Activated T-helper 2 cell treated with anti-CD3 and anti-CD28 coated beads, Interferon-gamma antibody, Interleukin-2, Interleukin-4, amounts not matched to agents 10 μg/mL and 5 μg/mL and 100 μg/mL, durations not matched to agents 14 hours and 24 hours and 36 hours (primary cell): ENCODE measurements at regions not wholly inside any gene's neighbourhood (a gene's known extent, or its start where the extent isn't known, plus 50 kb on each side); places are given as distances from the start of the nearest gene placed in this dataset.

Experiments used
- DNase-seq: peaks from one replicate; pipeline ENCODE4 v3.0.0; 2021; ENCODE audit warnings: low spot score
- H3K27ac Mint-ChIP-seq: one replicate; pipeline ENCODE4 v1.8.0; 2021; ENCODE audit warnings: mixed read lengths
- H3K27me3 Mint-ChIP-seq: one replicate; pipeline ENCODE4 v1.8.0; 2021; ENCODE audit warnings: low read depth, mixed read lengths
- H3K36me3 Mint-ChIP-seq: one replicate; pipeline ENCODE4 v1.8.0; 2021; ENCODE audit warnings: low read depth, mixed read lengths
- H3K4me1 Mint-ChIP-seq: one replicate; pipeline ENCODE4 v1.8.0; 2021; ENCODE audit warnings: low read depth, mixed read lengths
- H3K4me3 Mint-ChIP-seq: one replicate; pipeline ENCODE4 v1.8.0; 2021; ENCODE audit warnings: low read depth, mild to moderate bottlenecking, moderate library complexity, mixed read lengths
- H3K9me3 Mint-ChIP-seq: one replicate; pipeline ENCODE4 v1.8.0; 2021; ENCODE audit warnings: mixed read lengths
- intact Hi-C: fragments of 100-400 bp; cut with micrococcal nuclease; formaldehyde crosslinking; loops from one replicate; pipeline ENCODE4 v1.15.1; 2023

- intact Hi-C loops: no loop called here
Measured at GRCh38 chr3:74328435-74328834, 286.0 kb downstream of the CNTN3 start.

GRCh38 chr3:74315291-74315690 lies 299.2 kb downstream of the CNTN3 start:
- no peaks in the 10 kb centered on the region for H3K36me3 Mint-ChIP-seq
- no peak overlapping the region for H3K4me3 Mint-ChIP-seq
- H3K4me1 Mint-ChIP-seq: no peaks in the 10 kb centered on the region
- intact Hi-C loops: no loop called here
- DNase-seq: no peak
- H3K9me3 Mint-ChIP-seq: peaks cover 49% of the 10 kb centered on the region
- no peak overlapping the region for H3K27ac Mint-ChIP-seq
- no peaks in the 10 kb centered on the region for H3K27me3 Mint-ChIP-seq

More at GRCh38 chr3:74328435-74328834, 286.0 kb downstream of the CNTN3 start:
- DNase-seq: no peak
- Mint-ChIP-seq H3K4me1 (no peaks in the 10 kb centered on the region), H3K4me3 (no peak overlapping the region), H3K36me3 (no peaks in the 10 kb centered on the region), H3K27me3 (no peaks in the 10 kb centered on the region), H3K9me3 (peaks cover 5% of the 10 kb centered on the region), H3K27ac (no peak overlapping the region)

- Mint-ChIP-seq H3K36me3 (no peaks in the 10 kb centered on the region), H3K4me3 (no peak overlapping the region), H3K27me3 (no peaks in the 10 kb centered on the region), H3K27ac (no peak overlapping the region), H3K4me1 (no peaks in the 10 kb centered on the region), H3K9me3 (peaks cover 55% of the 10 kb centered on the region)
- intact Hi-C loops: no loop called here
- no peak for DNase-seq
Measured at GRCh38 chr3:74314696-74315095, 299.8 kb downstream of the CNTN3 start.

- no peaks in the 10 kb centered on the region for H3K27me3 Mint-ChIP-seq
- H3K4me1 Mint-ChIP-seq: no peaks in the 10 kb centered on the region
- intact Hi-C loops: no loop called here
- no peaks in the 10 kb centered on the region for H3K36me3 Mint-ChIP-seq
- H3K27ac Mint-ChIP-seq: no peak overlapping the region
- DNase-seq: no peak
- peaks cover 37% of the 10 kb centered on the region for H3K9me3 Mint-ChIP-seq
- H3K4me3 Mint-ChIP-seq: no peak overlapping the region
Measured at GRCh38 chr3:74309716-74310115, 304.7 kb downstream of the CNTN3 start.

DNA sequence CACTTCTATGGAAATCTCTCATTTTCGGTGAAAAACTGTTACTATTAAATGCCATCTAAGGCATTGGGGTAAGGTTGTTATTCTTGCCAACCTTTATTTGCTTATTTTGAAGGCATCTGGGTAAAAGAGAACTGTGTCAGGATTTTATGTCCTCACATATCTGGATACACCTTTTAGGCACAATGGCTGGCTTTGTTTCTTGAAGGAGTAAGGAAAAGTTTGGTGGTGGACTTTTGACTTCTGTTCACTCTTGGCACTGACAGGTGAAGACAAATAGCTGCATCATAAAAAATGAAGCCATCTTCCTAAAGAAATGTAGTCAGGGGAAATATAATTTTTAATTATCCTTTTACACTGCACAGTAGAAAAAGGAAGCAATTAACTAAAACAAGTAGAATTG lies 310.0 kb downstream of the CNTN3 start:
- Mint-ChIP-seq H3K4me1 (no peaks in the 10 kb centered on the region), H3K36me3 (no peaks in the 10 kb centered on the region), H3K4me3 (no peak overlapping the region), H3K27ac (no peak overlapping the region), H3K27me3 (no peaks in the 10 kb centered on the region), H3K9me3 (peaks cover 4% of the 10 kb centered on the region)
- intact Hi-C loops: no loop called here
- DNase-seq: no peak

- H3K4me3 Mint-ChIP-seq: no peak overlapping the region
- peaks cover 4% of the 10 kb centered on the region for H3K9me3 Mint-ChIP-seq
- no peak for DNase-seq
- H3K4me1 Mint-ChIP-seq: no peaks in the 10 kb centered on the region
- intact Hi-C loops: no loop called here
- H3K36me3 Mint-ChIP-seq: no peaks in the 10 kb centered on the region
- H3K27me3 Mint-ChIP-seq: no peaks in the 10 kb centered on the region
- H3K27ac Mint-ChIP-seq: no peak overlapping the region
Measured at GRCh38 chr3:74303711-74304110, 310.7 kb downstream of the CNTN3 start.

DNA sequence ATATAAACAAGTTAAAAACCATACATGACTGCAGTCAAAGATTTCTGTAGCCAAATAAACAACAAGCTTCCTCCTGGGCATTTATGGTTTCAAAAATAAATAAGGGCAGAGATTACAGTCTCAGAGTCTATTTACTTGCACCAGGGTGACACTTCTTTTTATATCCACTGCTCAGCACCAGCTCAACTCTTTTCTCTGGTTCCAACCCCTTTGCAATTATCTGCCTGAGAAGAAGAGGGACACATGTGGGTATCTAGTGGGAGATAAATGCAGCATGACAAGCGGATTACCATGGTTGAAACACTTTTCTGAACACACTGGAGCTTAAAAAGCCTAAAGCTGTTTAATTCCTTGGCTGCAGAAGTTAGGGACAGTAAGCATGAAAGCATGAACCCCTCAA lies 311.5 kb downstream of the CNTN3 start:
- peaks cover 7% of the 10 kb centered on the region for H3K9me3 Mint-ChIP-seq
- no peaks in the 10 kb centered on the region for H3K27me3 Mint-ChIP-seq

GRCh38 chr3:74302281-74302680 lies 312.2 kb downstream of the CNTN3 start:
- H3K27ac Mint-ChIP-seq: no peak overlapping the region
- DNase-seq: no peak
- no peaks in the 10 kb centered on the region for H3K27me3 Mint-ChIP-seq
- H3K36me3 Mint-ChIP-seq: no peaks in the 10 kb centered on the region
- no peaks in the 10 kb centered on the region for H3K4me1 Mint-ChIP-seq
- H3K4me3 Mint-ChIP-seq: no peak overlapping the region
- intact Hi-C loops: no loop called here
- peaks cover 11% of the 10 kb centered on the region for H3K9me3 Mint-ChIP-seq

More for the DNA sequence above, 311.5 kb downstream of the CNTN3 start:
- no peaks in the 10 kb centered on the region for H3K4me1 Mint-ChIP-seq
- no peak overlapping the region for H3K27ac Mint-ChIP-seq
- H3K4me3 Mint-ChIP-seq: no peak overlapping the region
- intact Hi-C loops: no loop called here
- no peaks in the 10 kb centered on the region for H3K36me3 Mint-ChIP-seq
- no peak for DNase-seq

- Mint-ChIP-seq H3K9me3 (peaks cover 10% of the 10 kb centered on the region), H3K4me1 (no peaks in the 10 kb centered on the region), H3K36me3 (no peaks in the 10 kb centered on the region), H3K4me3 (no peak overlapping the region), H3K27me3 (no peaks in the 10 kb centered on the region), H3K27ac (no peak overlapping the region)
- intact Hi-C loops: no loop called here
- no peak for DNase-seq
Measured at GRCh38 chr3:74301056-74301455, 313.4 kb downstream of the CNTN3 start.

DNA sequence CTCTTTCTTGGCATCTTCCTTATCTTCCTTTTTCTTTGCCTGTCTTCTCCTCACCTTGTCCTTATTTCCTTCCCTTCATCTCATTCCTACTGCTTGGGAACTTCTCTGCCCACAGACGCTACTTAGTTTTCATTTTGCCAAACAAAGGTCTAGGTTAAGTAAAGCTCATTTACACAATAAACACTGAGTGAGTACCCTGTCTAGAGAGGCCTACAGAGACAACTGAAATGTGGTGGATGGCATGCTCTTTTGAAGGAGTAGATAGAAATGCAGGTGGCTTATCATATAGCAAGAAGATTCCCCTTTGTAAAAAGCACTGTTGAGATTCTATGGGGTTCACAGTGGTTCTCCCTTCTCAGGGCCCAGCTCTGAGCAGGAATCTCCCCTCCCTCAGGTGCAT lies 319.0 kb downstream of the CNTN3 start:
- DNase-seq: no peak

GRCh38 chr3:74288761-74289160 lies 325.7 kb downstream of the CNTN3 start:
- H3K27me3 Mint-ChIP-seq: no peaks in the 10 kb centered on the region

More for the DNA sequence above, 319.0 kb downstream of the CNTN3 start:
- intact Hi-C loops: no loop called here
- Mint-ChIP-seq H3K27me3 (no peaks in the 10 kb centered on the region), H3K4me3 (no peak overlapping the region), H3K27ac (no peak overlapping the region), H3K36me3 (no peaks in the 10 kb centered on the region), H3K9me3 (peaks cover 28% of the 10 kb centered on the region), H3K4me1 (no peaks in the 10 kb centered on the region)

DNA sequence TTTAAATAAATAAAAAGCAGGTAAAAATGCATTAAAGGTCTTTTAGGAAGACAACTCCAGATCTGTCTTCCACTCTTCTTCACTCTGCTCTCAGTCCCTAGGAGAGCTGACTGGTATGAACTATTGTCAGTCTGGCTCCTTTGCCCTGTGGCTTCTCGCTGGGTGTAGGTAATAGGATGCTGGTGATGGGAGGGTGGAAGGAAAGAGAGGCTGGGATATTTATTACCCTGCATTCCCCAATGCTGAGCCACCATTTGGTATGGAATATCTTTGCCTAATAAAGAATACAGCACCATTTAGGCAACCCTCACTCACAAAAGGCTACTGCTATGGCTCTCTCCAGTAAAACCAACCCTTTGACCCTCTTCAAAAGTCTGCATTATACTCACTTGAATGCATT lies 326.9 kb downstream of the CNTN3 start:
- Mint-ChIP-seq H3K27me3 (no peaks in the 10 kb centered on the region), H3K27ac (no peak overlapping the region), H3K36me3 (no peaks in the 10 kb centered on the region), H3K9me3 (peaks cover 27% of the 10 kb centered on the region), H3K4me1 (no peaks in the 10 kb centered on the region), H3K4me3 (no peak overlapping the region)
- intact Hi-C loops: no loop called here
- DNase-seq: no peak

More at GRCh38 chr3:74288761-74289160, 325.7 kb downstream of the CNTN3 start:
- Mint-ChIP-seq H3K27ac (no peak overlapping the region), H3K36me3 (no peaks in the 10 kb centered on the region), H3K9me3 (peaks cover 32% of the 10 kb centered on the region), H3K4me1 (no peaks in the 10 kb centered on the region), H3K4me3 (no peak overlapping the region)
- no peak for DNase-seq
- intact Hi-C loops: no loop called here

DNA sequence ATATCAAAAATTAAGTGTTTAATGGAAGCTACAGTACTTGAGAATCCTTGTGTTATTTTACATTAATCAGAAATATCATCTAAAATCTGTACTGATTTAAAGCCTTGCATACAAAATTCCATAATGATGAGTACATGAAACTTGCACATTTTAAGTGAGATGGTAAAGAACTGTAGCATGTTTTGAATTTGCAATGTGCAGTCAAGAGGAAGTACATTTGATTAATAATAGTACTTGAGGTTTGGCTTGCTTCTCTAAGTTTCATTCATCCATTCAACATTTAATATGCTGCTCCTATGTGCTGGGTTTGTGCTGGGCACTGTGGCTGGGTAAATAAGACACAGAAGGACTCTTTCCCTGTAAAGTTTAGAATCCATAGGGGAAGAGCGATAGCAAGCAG lies 332.3 kb downstream of the CNTN3 start:
- no peak for DNase-seq
- H3K4me3 Mint-ChIP-seq: no peak overlapping the region
- intact Hi-C loops: no loop called here
- H3K27me3 Mint-ChIP-seq: no peaks in the 10 kb centered on the region
- no peaks in the 10 kb centered on the region for H3K36me3 Mint-ChIP-seq
- H3K9me3 Mint-ChIP-seq: peaks cover 17% of the 10 kb centered on the region
- H3K27ac Mint-ChIP-seq: no peak overlapping the region
- H3K4me1 Mint-ChIP-seq: no peaks in the 10 kb centered on the region

DNA sequence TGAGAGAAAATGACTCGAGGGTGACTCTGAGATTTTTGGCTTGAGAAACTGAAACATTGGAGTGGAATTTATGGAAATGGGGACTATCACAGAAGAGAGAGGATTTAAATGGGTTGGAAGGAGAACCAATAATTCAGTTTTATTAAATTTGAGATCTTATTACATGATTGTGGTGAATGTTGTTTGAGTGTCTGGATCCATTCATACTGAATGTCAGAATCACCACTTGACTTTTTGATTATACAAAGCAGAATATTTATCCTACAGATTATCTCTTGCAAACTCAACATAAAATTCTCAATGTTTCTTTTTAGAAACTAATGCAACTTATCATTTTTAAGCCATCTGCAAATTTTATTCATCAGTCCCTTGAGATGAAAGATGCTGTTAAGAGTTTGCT lies 332.8 kb downstream of the CNTN3 start:
- H3K27me3 Mint-ChIP-seq: no peaks in the 10 kb centered on the region
- no peaks in the 10 kb centered on the region for H3K4me1 Mint-ChIP-seq

More for the DNA sequence above, 332.8 kb downstream of the CNTN3 start:
- Mint-ChIP-seq H3K4me3 (no peak overlapping the region), H3K9me3 (peaks cover 22% of the 10 kb centered on the region), H3K27ac (no peak overlapping the region), H3K36me3 (no peaks in the 10 kb centered on the region)
- intact Hi-C loops: no loop called here
- DNase-seq: no peak
